ENCODE measurements at regions not wholly inside any gene's neighbourhood (a gene's known extent, or its start where the extent isn't known, plus 50 kb on each side); places are given as distances from the start of the nearest gene placed in this dataset.

GRCh38 chr9:118384531-118385100 lies 680.4 kb downstream of the TLR4 start:
- Histone ChIP-seq H3K4me1 (ENCODE audit: control insufficient read depth, insufficient read depth, low read length) (no peaks in the 10 kb centered on the region), H3K9me3 (ENCODE audit: control insufficient read depth, insufficient read depth, low read depth, low read length) (no peaks in the 10 kb centered on the region), H3K27me3 (ENCODE audit: control insufficient read depth, insufficient read depth, low read length) (no peaks in the 10 kb centered on the region), H3K27ac (ENCODE audit: low read length) (no peak overlapping the region), H3K36me3 (ENCODE audit: control insufficient read depth, insufficient read depth, low read length) (no peaks in the 10 kb centered on the region), H3K4me3 (ENCODE audit: low read depth in 2 of 2, low read length in 2 of 2) (no peak overlapping the region)
- no TSS peak for BruUV-seq (replicated peaks)
- ChIA-PET POLR2A (no interaction called here), CTCF (no interaction called here)
- DNase-seq (ENCODE audit: low read depth, low spot score) = no peak
- intact Hi-C loops (cut with micrococcal nuclease; ENCODE audit: unreplicated experiment) (no loop called here), in situ Hi-C loops (cut with HindIII; ENCODE audit: low pct_unique_long_range_greater_than_20kb, low sequenced_read_pairs) (no loop called here)
- TF ChIP-seq REST (IDR thresholded peaks at IDR 0.05; ENCODE audit: insufficient read depth in 1 of 2, low read depth in 2 of 2, low read length in 1 of 2) = no peak
- no peak for TF ChIP-seq SIN3A (IDR thresholded peaks at IDR 0.05; ENCODE audit: borderline replicate concordance, insufficient read depth, low read depth, low read length)
- TF ChIP-seq TCF7L2 (IDR thresholded peaks at IDR 0.05; ENCODE audit: low read depth, low read length) = no peak
- no peak for TF ChIP-seq POLR2AphosphoS5 (IDR thresholded peaks at IDR 0.05; ENCODE audit: low read depth, low read length)
- no peak for TF ChIP-seq CTCF (IDR thresholded peaks at IDR 0.05)
- no peak for ATAC-seq

- in situ Hi-C loops (cut with HindIII; ENCODE audit: low pct_unique_long_range_greater_than_20kb, low sequenced_read_pairs) (no loop called here), intact Hi-C loops (cut with micrococcal nuclease; ENCODE audit: unreplicated experiment) (no loop called here)
- no peaks in the 10 kb centered on the region for H3K27me3 ChIP-seq (ENCODE audit: control insufficient read depth, insufficient read depth, low read length)
- no peak for DNase-seq (ENCODE audit: low read depth, low spot score)
- no peak overlapping the region for H3K4me3 ChIP-seq (ENCODE audit: low read depth in 2 of 2, low read length in 2 of 2)
- no TSS peak for BruUV-seq (replicated peaks)
- ChIA-PET POLR2A (no interaction called here), CTCF (no interaction called here)
- no peaks in the 10 kb centered on the region for H3K4me1 ChIP-seq (ENCODE audit: control insufficient read depth, insufficient read depth, low read length)
- no peak overlapping the region for H3K27ac ChIP-seq (ENCODE audit: low read length)
- H3K9me3 ChIP-seq (ENCODE audit: control insufficient read depth, insufficient read depth, low read depth, low read length) = no peaks in the 10 kb centered on the region
- TF ChIP-seq POLR2AphosphoS5 (IDR thresholded peaks at IDR 0.05; ENCODE audit: low read depth, low read length) (no peak), REST (IDR thresholded peaks at IDR 0.05; ENCODE audit: insufficient read depth in 1 of 2, low read depth in 2 of 2, low read length in 1 of 2) (no peak), CTCF (IDR thresholded peaks at IDR 0.05) (no peak), TCF7L2 (IDR thresholded peaks at IDR 0.05; ENCODE audit: low read depth, low read length) (no peak), SIN3A (IDR thresholded peaks at IDR 0.05; ENCODE audit: borderline replicate concordance, insufficient read depth, low read depth, low read length) (no peak)
- H3K36me3 ChIP-seq (ENCODE audit: control insufficient read depth, insufficient read depth, low read length) = no peaks in the 10 kb centered on the region
- no peak for ATAC-seq
These were observed 691.2 kb downstream of the TLR4 start for GRCh38 chr9:118395415-118395814.

All from Panc1 (cell line).